Stimulated activated naive CD8-positive, alpha-beta T cell treated with anti-CD3 and anti-CD28 coated beads, Interleukin-15, Interleukin-2, amounts not matched to agents 100 ng/mL and 50 ng/mL, for 24 hours (primary cell): ENCODE measurements at regions not wholly inside any gene's neighbourhood (a gene's known extent, or its start where the extent isn't known, plus 50 kb on each side); places are given as distances from the start of the nearest gene placed in this dataset.

Source experiments
- H3K27ac Mint-ChIP-seq: one replicate; pipeline ENCODE4 v1.8.0; 2021; ENCODE audit warnings: mild to moderate bottlenecking, mixed read lengths
- H3K27me3 Mint-ChIP-seq: one replicate; pipeline ENCODE4 v1.8.0; 2021; ENCODE audit warnings: mixed read lengths
- H3K36me3 Mint-ChIP-seq: one replicate; pipeline ENCODE4 v1.8.0; 2021; ENCODE audit warnings: low read depth, mixed read lengths
- H3K4me1 Mint-ChIP-seq: one replicate; pipeline ENCODE4 v1.8.0; 2021; ENCODE audit warnings: low read depth, mixed read lengths
- H3K4me3 Mint-ChIP-seq: one replicate; pipeline ENCODE4 v1.8.0; 2021; ENCODE audit warnings: mild to moderate bottlenecking, mixed read lengths
- H3K9me3 Mint-ChIP-seq: one replicate; pipeline ENCODE4 v1.8.0; 2021; ENCODE audit warnings: mixed read lengths

DNA sequence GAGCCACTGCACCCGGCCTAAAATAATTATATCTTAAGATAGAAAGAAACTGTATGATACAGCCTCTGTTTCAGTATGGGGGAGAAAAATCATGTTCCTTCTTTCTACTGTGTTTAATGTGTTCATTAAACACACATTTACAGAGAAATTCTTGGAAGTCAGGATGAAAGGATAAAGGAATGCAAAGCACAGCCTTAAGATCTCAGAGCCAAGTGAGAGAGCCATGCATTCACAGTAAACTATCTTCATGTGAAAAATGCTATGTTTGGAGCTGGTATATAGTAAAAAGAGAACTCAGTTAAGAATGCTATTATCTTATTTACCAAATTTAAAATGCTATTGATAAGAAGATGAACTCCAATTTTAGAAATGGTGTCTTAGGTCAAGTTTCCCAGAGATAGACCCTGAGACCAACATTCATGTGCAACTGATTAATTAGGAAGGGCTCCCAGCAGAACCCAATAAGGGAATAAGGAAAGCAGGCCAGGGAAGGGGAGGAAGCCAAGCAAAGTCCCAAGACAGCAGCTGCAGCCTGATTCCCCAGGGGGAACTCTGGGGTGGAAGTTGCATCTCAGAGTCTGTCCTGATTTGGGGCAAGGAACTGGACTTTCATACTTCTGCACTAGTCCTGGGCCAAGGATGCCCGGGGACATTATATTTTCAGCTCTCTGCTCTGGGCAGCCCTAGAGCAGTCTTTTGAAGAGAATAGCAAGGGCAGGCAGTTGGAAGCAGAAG is 130.0 kb upstream of the ZNF648 start:
- no peaks in the 10 kb centered on the region for H3K4me1 Mint-ChIP-seq
- no peaks in the 10 kb centered on the region for H3K36me3 Mint-ChIP-seq
- H3K9me3 Mint-ChIP-seq, result no peaks in the 10 kb centered on the region
- no peak overlapping the region for H3K27ac Mint-ChIP-seq
- H3K4me3 Mint-ChIP-seq, result no peak overlapping the region
- peaks cover 15% of the 10 kb centered on the region for H3K27me3 Mint-ChIP-seq

DNA sequence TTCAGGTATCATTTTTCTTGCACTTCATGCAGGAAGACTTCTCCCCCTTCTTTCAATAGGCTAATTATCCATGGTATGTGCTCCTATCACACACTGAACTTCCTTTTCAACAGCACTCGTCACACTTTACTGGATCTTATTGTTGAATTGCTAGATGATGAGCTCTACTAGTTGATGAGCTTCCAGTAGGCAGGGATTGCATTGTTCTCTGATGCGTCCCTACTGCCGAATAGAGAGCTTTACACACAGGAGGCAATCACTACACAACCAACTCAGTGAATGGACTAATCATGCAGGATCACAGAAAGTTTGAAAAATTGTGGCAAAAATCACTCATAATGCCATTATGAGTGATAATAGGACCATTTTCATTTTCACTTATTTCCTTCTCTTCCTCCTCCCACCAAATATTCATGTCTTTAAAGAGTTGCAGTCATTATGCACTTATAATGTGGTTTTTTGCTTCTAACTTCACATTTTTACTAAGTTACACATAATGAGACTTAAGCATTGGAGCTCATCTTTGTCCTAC is 128.1 kb upstream of the ZNF648 start:
- Mint-ChIP-seq H3K4me3 (no peak overlapping the region), H3K4me1 (no peaks in the 10 kb centered on the region), H3K36me3 (no peaks in the 10 kb centered on the region), H3K9me3 (no peaks in the 10 kb centered on the region), H3K27ac (no peak overlapping the region), H3K27me3 (peaks cover 9% of the 10 kb centered on the region)

DNA sequence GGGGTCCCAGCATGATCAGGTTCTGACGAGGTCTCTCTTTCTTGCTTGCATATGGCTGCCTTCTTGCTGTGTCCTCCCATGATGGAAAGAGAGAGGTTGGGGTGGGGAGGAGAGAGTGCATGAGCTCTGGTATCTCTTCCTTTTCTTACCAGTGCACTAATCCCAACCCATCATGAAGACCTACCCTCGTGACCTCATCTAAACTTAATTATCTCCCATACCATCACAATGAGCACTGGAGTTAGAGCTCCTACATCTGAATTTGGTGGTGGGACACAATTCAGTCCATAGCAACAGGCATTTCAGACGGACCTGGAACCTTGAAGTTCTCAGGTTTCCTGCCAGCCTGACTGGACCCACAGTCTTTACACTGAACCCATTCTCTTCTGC is 125.2 kb upstream of the ZNF648 start:
- Mint-ChIP-seq H3K4me1 (no peaks in the 10 kb centered on the region), H3K36me3 (no peaks in the 10 kb centered on the region), H3K27ac (no peak overlapping the region), H3K27me3 (peaks cover 9% of the 10 kb centered on the region), H3K4me3 (no peak overlapping the region), H3K9me3 (no peaks in the 10 kb centered on the region)

DNA sequence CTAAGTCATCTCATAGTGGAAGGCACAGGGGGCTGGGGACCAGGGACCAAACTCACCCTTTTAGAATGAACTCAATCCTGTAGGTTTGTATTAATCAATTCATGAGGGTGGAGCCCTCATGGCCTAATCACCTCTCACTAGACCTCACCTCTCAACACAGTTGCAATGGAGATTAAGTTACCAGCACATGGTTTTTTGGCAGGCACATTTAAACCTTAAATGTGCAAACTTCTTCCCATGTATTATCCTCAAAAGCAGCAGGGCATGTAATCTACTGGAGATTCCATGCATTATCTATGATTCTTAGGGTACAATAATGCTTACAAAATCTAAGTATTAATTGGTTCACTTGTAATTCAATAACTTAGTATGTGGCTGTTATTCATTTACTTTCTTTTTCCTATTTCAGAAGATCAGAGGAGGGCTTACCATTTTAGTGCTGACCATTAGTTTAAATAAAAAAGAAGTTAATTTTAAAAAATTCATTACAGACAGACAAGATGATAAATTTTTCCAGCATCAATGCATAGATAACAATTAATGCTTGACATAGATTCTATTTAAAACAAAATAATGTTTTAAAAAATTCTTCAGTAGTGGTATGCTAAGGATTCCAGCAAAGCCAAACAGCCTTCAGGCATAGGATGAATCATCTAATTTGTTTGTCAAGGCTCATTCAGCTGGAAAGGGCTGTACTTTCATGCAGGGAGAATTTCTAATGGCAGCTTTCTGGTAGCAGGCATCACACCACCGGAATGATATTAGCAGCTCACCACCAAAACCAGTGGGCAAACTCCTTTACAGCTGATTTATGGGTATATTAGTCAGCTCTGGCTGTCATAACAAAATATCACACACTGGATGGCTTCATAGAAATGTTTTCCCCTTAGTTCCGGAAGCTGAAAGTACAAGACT is 124.6 kb upstream of the ZNF648 start:
- Mint-ChIP-seq H3K4me3 (no peak overlapping the region), H3K27ac (no peak overlapping the region), H3K9me3 (no peaks in the 10 kb centered on the region), H3K27me3 (peaks cover 5% of the 10 kb centered on the region), H3K36me3 (no peaks in the 10 kb centered on the region), H3K4me1 (no peaks in the 10 kb centered on the region)

DNA sequence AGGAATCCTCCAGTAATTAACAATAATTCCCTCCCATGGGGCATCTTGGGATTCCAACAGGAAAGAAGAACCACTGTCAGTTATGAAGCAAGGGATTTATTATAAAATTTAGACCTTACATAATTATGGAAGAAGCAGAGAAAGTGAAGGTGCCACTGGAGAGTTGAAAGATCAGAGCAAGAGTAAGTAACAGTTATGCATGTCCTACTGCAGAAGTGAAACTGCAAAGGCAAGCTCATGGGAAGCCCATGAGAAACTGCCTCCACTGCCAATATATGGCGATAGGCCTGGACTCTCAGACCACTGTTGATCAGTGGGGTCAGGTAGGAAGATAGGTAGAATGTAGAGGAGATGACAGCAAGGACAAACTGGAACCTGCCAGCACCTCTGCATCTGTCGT is 123.6 kb upstream of the ZNF648 start:
- H3K27ac Mint-ChIP-seq, result no peak overlapping the region
- no peaks in the 10 kb centered on the region for H3K4me1 Mint-ChIP-seq
- no peaks in the 10 kb centered on the region for H3K9me3 Mint-ChIP-seq
- H3K36me3 Mint-ChIP-seq, result no peaks in the 10 kb centered on the region
- H3K4me3 Mint-ChIP-seq, result no peak overlapping the region
- H3K27me3 Mint-ChIP-seq, result peaks cover 9% of the 10 kb centered on the region

DNA sequence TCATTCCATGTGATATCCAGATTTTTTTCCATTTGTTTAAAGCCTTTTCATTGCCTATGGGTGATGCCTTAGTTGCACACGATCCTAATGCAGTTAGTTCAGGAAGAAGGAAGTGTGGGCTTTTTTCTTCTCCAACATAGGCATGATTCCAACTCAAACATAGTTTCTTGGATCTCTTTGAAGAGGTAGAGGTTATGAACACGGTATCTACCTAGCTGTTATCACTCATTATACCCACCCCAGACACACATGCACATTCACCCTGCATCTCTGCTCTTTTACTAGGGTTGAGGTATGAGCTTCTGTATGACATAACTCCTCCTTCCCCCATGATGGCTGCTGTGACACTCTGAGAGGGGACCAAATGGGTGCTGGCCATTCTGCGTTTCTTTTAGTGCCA is 122.1 kb upstream of the ZNF648 start:
- Mint-ChIP-seq H3K27me3 (peaks cover 4% of the 10 kb centered on the region), H3K36me3 (no peaks in the 10 kb centered on the region), H3K27ac (no peak overlapping the region), H3K4me1 (no peaks in the 10 kb centered on the region), H3K4me3 (no peak overlapping the region), H3K9me3 (no peaks in the 10 kb centered on the region)

DNA sequence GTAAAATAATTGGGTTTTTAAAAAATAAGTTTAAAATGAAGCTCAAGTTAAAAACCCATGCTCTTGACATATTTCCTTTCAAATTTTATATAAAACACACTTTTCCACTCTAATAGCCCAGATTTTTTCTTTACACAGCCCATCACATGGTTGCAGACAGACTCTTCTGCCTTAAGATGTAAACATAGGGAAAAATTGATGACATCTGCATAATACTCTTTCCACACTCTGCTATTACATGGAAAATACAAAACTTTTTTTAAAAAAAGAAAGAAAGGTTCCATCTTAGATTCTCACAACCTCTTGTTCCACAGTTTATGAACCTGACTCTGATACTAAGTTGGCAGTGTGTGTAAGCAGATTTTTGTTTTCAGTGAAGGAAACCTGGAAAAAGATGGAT is 120.8 kb upstream of the ZNF648 start:
- H3K27ac Mint-ChIP-seq, result no peak overlapping the region
- no peak overlapping the region for H3K4me3 Mint-ChIP-seq
- no peaks in the 10 kb centered on the region for H3K4me1 Mint-ChIP-seq
- no peaks in the 10 kb centered on the region for H3K9me3 Mint-ChIP-seq
- H3K27me3 Mint-ChIP-seq, result peaks cover 4% of the 10 kb centered on the region
- H3K36me3 Mint-ChIP-seq, result no peaks in the 10 kb centered on the region

DNA sequence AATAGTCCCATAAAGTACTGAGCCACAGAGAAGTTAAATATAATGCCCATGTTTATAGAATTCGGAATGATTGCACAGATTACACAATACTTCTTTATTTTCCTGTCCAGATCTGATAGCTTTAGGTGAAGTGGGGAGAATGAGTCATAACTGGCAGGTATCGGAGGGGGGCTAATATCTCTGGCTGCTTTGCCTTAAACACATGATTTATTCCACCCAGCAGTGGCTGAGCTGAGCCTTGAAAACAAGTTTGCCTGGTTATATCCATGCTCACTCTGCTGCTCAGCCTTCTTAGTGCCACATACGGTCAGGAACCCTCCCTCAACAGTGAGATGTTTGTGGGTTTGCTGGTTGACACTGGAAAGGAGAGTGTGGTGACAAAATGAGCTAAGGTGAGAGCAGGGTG is 119.7 kb upstream of the ZNF648 start:
- H3K4me3 Mint-ChIP-seq, result no peak overlapping the region
- no peaks in the 10 kb centered on the region for H3K9me3 Mint-ChIP-seq
- no peaks in the 10 kb centered on the region for H3K4me1 Mint-ChIP-seq
- H3K27me3 Mint-ChIP-seq, result peaks cover 4% of the 10 kb centered on the region
- no peak overlapping the region for H3K27ac Mint-ChIP-seq
- H3K36me3 Mint-ChIP-seq, result no peaks in the 10 kb centered on the region

DNA sequence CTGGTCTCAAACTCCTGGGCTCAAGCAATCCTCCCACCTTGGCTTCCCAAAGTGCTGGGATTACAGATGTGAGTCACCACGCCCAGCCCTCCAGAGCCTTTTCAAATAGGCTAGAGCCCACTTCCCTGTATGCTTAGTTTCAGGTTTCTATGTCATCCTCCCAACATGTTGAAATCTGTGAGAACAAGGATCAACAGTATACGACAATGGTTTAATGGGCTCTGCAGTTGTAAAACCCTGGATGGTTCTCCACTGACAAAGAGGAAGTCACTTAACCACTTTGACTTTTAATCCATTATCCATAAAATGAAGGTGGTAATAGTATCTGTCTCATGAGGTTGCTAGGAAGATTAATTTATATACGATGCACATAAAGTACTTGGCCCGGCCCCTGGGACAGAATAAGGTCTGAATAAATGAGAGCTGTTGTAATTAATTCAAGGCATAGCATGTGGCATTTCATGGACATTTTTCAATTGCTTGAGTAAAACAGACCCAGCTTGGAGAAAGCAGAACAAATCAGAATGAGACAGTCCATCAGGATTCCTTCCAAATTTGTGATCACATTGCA is 113.9 kb upstream of the ZNF648 start:
- Mint-ChIP-seq H3K9me3 (no peaks in the 10 kb centered on the region), H3K27me3 (no peaks in the 10 kb centered on the region), H3K4me1 (no peaks in the 10 kb centered on the region)

DNA sequence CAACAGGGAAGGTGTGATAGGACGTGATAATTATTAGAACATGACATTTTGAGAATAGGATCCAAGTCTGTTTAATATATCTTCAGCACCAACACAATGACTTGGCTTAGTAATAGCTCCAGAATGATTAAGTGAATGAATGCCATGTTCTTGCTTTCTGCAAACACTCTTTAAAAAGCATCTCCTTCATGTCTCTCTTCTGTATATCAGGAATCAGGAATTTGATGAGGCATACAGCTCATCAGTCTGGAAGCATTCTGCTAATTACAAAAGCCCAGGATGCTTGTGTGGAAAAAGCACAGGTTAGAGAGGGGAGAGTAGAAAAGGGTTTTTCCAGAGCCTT is 113.0 kb upstream of the ZNF648 start:
- Mint-ChIP-seq H3K4me3 (no peak overlapping the region), H3K27ac (no peak overlapping the region), H3K27me3 (no peaks in the 10 kb centered on the region), H3K36me3 (no peaks in the 10 kb centered on the region), H3K4me1 (no peaks in the 10 kb centered on the region), H3K9me3 (no peaks in the 10 kb centered on the region)

More for the DNA sequence above, 113.9 kb upstream of the ZNF648 start:
- Mint-ChIP-seq H3K36me3 (no peaks in the 10 kb centered on the region), H3K4me3 (no peak overlapping the region), H3K27ac (no peak overlapping the region)

DNA sequence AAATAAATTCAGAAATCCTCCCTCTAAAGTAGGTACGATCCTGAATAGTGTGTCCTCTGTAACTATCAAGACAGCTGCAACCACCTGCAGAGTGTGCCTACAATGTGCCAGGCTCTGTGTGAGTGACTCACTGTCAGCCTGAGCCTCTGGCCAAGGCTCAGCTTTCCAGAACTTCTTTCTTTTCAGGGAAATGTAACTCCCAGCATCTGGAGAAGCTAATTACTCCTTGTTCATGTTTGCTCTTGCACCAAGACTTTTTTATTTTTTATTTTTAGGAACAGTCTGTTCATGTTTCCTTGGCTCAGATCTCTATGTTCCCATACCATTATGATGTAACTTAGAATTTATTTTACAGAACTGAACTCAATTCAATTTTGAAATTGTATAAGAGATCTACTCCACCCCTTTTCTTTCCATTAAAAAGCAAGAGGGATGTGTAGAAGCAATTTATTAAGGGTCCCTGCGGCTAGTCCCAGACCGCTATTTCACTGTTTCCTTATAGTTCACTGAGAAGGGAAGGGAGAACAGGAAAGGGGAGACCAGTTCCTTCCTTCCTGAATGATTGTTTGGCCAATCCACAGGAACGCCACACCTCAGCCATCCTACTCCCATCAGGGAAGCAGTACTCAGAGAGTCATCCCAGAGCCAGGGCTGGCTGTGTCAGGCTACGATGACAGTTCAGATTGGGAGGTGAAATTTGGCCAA is 112.4 kb upstream of the ZNF648 start:
- Mint-ChIP-seq H3K27ac (no peak overlapping the region), H3K27me3 (no peaks in the 10 kb centered on the region), H3K4me3 (no peak overlapping the region), H3K4me1 (no peaks in the 10 kb centered on the region), H3K36me3 (no peaks in the 10 kb centered on the region), H3K9me3 (no peaks in the 10 kb centered on the region)

DNA sequence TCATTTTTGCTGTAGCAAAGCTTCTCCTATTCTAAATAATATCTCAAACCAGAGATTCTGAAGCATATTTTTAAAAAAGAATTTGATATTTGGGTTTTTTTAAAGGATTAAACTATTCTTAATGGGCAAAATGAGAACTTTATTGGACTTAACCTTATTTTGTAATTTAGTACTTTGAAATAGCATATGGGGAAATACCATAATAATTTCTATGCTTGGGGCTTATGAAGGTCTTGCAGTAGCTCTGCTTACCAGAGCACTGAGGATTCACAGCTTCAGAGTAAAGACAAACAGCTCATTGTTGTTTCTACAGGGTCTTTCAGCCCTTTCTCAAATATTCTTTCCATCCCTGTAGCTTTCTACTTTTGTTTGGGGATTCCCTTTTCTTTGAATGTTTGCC is 111.2 kb upstream of the ZNF648 start:
- no peak overlapping the region for H3K4me3 Mint-ChIP-seq
- no peaks in the 10 kb centered on the region for H3K4me1 Mint-ChIP-seq
- no peaks in the 10 kb centered on the region for H3K36me3 Mint-ChIP-seq
- H3K27me3 Mint-ChIP-seq, result no peaks in the 10 kb centered on the region
- no peaks in the 10 kb centered on the region for H3K9me3 Mint-ChIP-seq
- H3K27ac Mint-ChIP-seq, result no peak overlapping the region

DNA sequence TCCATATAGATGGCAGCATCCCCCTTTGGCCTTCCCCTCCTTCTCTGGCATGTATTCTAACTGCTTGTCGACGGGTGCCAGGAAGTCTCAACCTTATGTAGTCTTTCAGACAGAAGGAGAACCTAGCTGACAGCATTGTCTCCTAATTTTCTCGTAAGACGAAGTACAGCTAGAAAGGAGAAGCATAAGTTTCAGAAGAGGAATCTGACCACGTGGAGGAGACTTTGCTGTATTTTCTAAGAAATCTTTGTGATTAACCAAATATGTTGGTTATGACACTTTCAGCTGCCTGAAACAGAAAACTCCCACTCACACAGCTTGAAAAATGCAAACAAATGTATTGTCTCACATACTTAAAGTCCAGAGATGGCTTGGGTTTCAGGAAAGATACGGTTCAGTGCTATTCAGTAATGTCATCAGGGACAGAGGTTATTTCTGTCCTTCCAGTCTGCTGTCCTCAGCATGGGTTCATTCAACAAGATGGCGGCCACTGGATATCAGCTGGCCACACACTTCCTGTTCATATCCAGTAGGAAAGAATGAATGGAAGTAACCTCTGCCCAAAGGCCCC is 109.5 kb upstream of the ZNF648 start:
- Mint-ChIP-seq H3K27ac (no peak overlapping the region), H3K27me3 (no peaks in the 10 kb centered on the region), H3K4me1 (no peaks in the 10 kb centered on the region), H3K4me3 (no peak overlapping the region), H3K36me3 (no peaks in the 10 kb centered on the region), H3K9me3 (no peaks in the 10 kb centered on the region)

DNA sequence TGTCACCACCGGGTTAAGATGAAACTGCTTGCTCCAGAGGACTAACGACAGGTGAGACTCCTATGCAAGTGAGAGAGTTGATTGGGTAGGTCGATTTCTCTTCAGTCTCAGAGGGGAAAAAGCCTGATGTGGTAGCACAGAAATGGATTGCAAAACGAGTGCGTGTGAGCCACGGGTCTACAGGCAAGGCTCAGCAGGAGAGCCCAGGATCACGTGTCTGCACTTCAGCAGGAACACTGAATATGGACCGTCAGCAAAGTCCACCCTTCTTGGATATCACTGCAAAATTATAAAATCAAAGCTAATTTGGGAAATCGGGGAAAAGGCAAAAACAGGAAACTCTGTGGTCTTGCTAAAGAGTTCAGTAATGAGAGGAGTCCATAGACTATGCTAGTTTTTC is 107.7 kb upstream of the ZNF648 start:
- no peaks in the 10 kb centered on the region for H3K36me3 Mint-ChIP-seq
- H3K9me3 Mint-ChIP-seq, result no peaks in the 10 kb centered on the region
- H3K27me3 Mint-ChIP-seq, result no peaks in the 10 kb centered on the region
- H3K4me3 Mint-ChIP-seq, result no peak overlapping the region
- H3K4me1 Mint-ChIP-seq, result no peaks in the 10 kb centered on the region
- H3K27ac Mint-ChIP-seq, result no peak overlapping the region
